Heart right ventricle (tissue), 16 donors: ENCODE measurements at regions not wholly inside any gene's neighbourhood (a gene's known extent, or its start where the extent isn't known, plus 50 kb on each side); places are given as distances from the start of the nearest gene placed in this dataset.

Experiments used
- ATAC-seq, 8 donors: fragments of 200-7000 bp; cut with Tn5 transposase; one replicate each; pipeline ENCODE4 v1.9.1; 2020; ENCODE audit warnings: mild to moderate bottlenecking in 8 of 8, moderate library complexity in 8 of 8, moderate number of reproducible peaks in 1 of 8
- DNase-seq, 2 donors: peaks; one replicate each; pipeline ENCODE4 v3.0.0-alpha.2; 2020
- H3K27ac ChIP-seq, 10 donors: fragments of 200-600 bp; sonication (generic) in 2 of 10; one replicate each; pipeline versions ENCODE4 v1.5.0 to v1.8.0; 2020 to 2022; ENCODE audit warnings: mild to moderate bottlenecking in 3 of 10
- H3K27me3 ChIP-seq, 7 donors: fragments of 200-600 bp; one replicate each; pipeline ENCODE4 v1.8.0; 2021 to 2022; ENCODE audit warnings: mild to moderate bottlenecking in 2 of 7
- H3K36me3 ChIP-seq, 9 donors: fragments of 200-600 bp; sonication (generic) in 1 of 9; one replicate each; pipeline versions ENCODE4 v1.5.0 to v1.8.0; 2020 to 2022; ENCODE audit warnings: mild to moderate bottlenecking in 2 of 9
- H3K4me1 ChIP-seq, 9 donors: fragments of 200-600 bp; sonication (generic) in 1 of 9; one replicate each; pipeline versions ENCODE4 v1.5.0 to v1.8.0; 2020 to 2022; ENCODE audit warnings: mild to moderate bottlenecking in 4 of 9
- H3K4me3 ChIP-seq, 10 donors: fragments of 200-600 bp; sonication (generic) in 2 of 10; one replicate each; pipeline versions ENCODE4 v1.5.0 to v1.8.0; 2020 to 2022; ENCODE audit warnings: mild to moderate bottlenecking in 7 of 10, moderate library complexity in 2 of 10
- H3K9me3 ChIP-seq, 11 donors: fragments of 200-600 bp in 10 of 11; sonication (generic) in 2 of 11; one replicate each; pipeline versions ENCODE4 v1.5.0 to v1.8.0; 2013 to 2022; ENCODE audit warnings: mild to moderate bottlenecking in 2 of 11, control low read depth in 1 of 11, moderate library complexity in 1 of 11
- CTCF ChIP-seq, 9 donors: fragments of 200-600 bp; sonication (generic) in 2 of 9; IDR thresholded peaks; one replicate each; pipeline versions ENCODE4 v1.5.0 to v1.8.0; 2021 to 2022; ENCODE audit warnings: antibody characterized with exemption in 9 of 9, mild to moderate bottlenecking in 5 of 9, moderate library complexity in 1 of 9
- WGBS, 2 donors: extraction: QIAGEN DNeasy Blood & Tissue Kit; methylation state at CpG; one replicate each; pipeline ENCODE4 v1.1.7; 2013; ENCODE audit warnings: inconsistent platforms in 1 of 2; 5-methylcytosine and 5-hydroxymethylcytosine counted together
- intact Hi-C, 10 donors: fragments of 100-400 bp; cut with DNase I; formaldehyde crosslinking; loops; one replicate each; pipeline versions ENCODE4 v1.11.1 to v1.14.2; 2022
- donor health status: Arrhythmogenic right ventricular cardiomyopathy.
- donor health status: ischemic (EF 13 %, LVEDD 7.1; RV severe dilation, severe dysfunction).
- donor health status: healthy with polysubstance abuse.
- donor health status: DM: no; HTN: yes; CAD: no.
- donor health status: DM: no; HTN: no; CAD: no.
- donor health status: ischemic (EF 25% LVEDD 6.9; RV normal size, moderate dysfunction).
- donor health status: ischemic (EF 25% LVEDD 5.7; RV mildly dilated, moderate dysfunction).
- donor health status: healthy.
- donor health status: DM: yes; HTN: yes; CAD: no.
- donor health status: Ischemic cardiomyopathy.
- donor health status: ischemic (EF 35%, LVEDD 5.7; RV mildly dilated, moderate dysfunction).
- donor health status: nonischemic (EF 11% LVEDD 7.7; RV severe dilation, severe dysfunction).
- donor health status: DM: yes; HTN: yes; CAD: no.
- donor health status: PGD.
- donor health status: ischemic (EF 29% LVEDD 5.4; RV normal size, mild dysfunction).
- donor health status: nonischemic (EF 23%, LVEDD 6.1; RV moderate dilation, normal function).

- DNase-seq (no peak), ATAC-seq (peak in 1 of 8 donors; percentile 50)
- no peaks in the 10 kb centered on the region for H3K27me3 ChIP-seq
- no peak overlapping the region for H3K27ac ChIP-seq
- no peaks in the 10 kb centered on the region for H3K36me3 ChIP-seq
- H3K4me1 ChIP-seq = no peaks in the 10 kb centered on the region
- no peak overlapping the region for H3K4me3 ChIP-seq
- intact Hi-C loops = no loop called here
- peaks cover 0 to 5% (median 0%) of the 10 kb centered on the region in 11 donors for H3K9me3 ChIP-seq
- no peak for TF ChIP-seq CTCF (IDR thresholded peaks at IDR 0.05)
- 91 to 93% methylated on average over 7 of the region's 7 CpGs for WGBS, 2 donors
Measured at GRCh38 chr3:80051602-80051962, 283.8 kb upstream of the ROBO1 start.

- 81 to 84% methylated on average over 34 of the region's 34 CpGs for WGBS, 2 donors
- intact Hi-C loops = no loop called here
- no peak for ATAC-seq
- Histone ChIP-seq H3K4me3 (no peak overlapping the region), H3K4me1 (no peaks in the 10 kb centered on the region), H3K36me3 (no peaks in the 10 kb centered on the region), H3K9me3 (peaks cover 0 to 5% (median 0%) of the 10 kb centered on the region in 11 donors), H3K27me3 (no peaks in the 10 kb centered on the region), H3K27ac (no peak overlapping the region)
- DNase-seq = no peak
- no peak for TF ChIP-seq CTCF (IDR thresholded peaks at IDR 0.05)
Measured at GRCh38 chr3:80050826-80051601, 283.2 kb upstream of the ROBO1 start.

- intact Hi-C loops = no loop called here
- Histone ChIP-seq H3K27me3 (no peaks in the 10 kb centered on the region), H3K4me3 (no peak overlapping the region), H3K36me3 (no peaks in the 10 kb centered on the region), H3K27ac (no peak overlapping the region), H3K4me1 (no peaks in the 10 kb centered on the region), H3K9me3 (no peaks in the 10 kb centered on the region)
- ATAC-seq = no peak
- no peak for TF ChIP-seq CTCF (IDR thresholded peaks at IDR 0.05)
- WGBS, 2 donors = 78 to 87% methylated on average over 4 of the region's 4 CpGs
- no peak for DNase-seq
Measured at GRCh38 chr3:80043226-80043625, 275.4 kb upstream of the ROBO1 start.

- 55 to 60% methylated on average over 2 of the region's 2 CpGs for WGBS, 2 donors
- no peak overlapping the region for H3K27ac ChIP-seq
- no peak for ATAC-seq
Measured at GRCh38 chr3:80040067-80040466, 272.3 kb upstream of the ROBO1 start.

More at GRCh38 chr3:80040067-80040466, 272.3 kb upstream of the ROBO1 start:
- Histone ChIP-seq H3K36me3 (no peaks in the 10 kb centered on the region), H3K4me3 (no peak overlapping the region), H3K27me3 (no peaks in the 10 kb centered on the region), H3K9me3 (no peaks in the 10 kb centered on the region), H3K4me1 (no peaks in the 10 kb centered on the region)
- TF ChIP-seq CTCF (IDR thresholded peaks at IDR 0.05) = no peak
- intact Hi-C loops = no loop called here
- no peak for DNase-seq
